A549 (cell line): ENCODE measurements at regions not wholly inside any gene's neighbourhood (a gene's known extent, or its start where the extent isn't known, plus 50 kb on each side); places are given as distances from the start of the nearest gene placed in this dataset.

Source experiments
- CBX8 ChIP-seq: fragments of 200-600 bp; sonication (generic); IDR thresholded peaks from 2 replicates; pipeline ENCODE4 v1.6.1; 2016
- CTCF ChIP-seq: fragments of >200 bp; sonication (Bioruptor Twin); formaldehyde crosslinking; IDR thresholded peaks from 3 replicates; pipeline ENCODE4 v1.5.1; 2016
- PBX3 ChIP-seq: IDR thresholded peaks from 2 replicates; pipeline ENCODE4 v1.6.1; 2012
- REST ChIP-seq: fragments of 200-600 bp; sonication (generic); IDR thresholded peaks from 2 replicates; pipeline ENCODE4 v1.6.1; 2016; ENCODE audit warnings: antibody characterized with exemption, mild to moderate bottlenecking, moderate library complexity

GRCh38 chr1:184860985-184861754 lies 106.5 kb upstream of the EDEM3 start:
- TF ChIP-seq CBX8 (no peak), CTCF (no peak), PBX3 (no peak), REST (no peak)
